ENCODE measurements at regions not wholly inside any gene's neighbourhood (a gene's known extent, or its start where the extent isn't known, plus 50 kb on each side); places are given as distances from the start of the nearest gene placed in this dataset.
"Not testable (repeated sequence)": the region's sequence is repeated elsewhere in the genome, so short reads cannot be mapped to it uniquely, and the experiment has no call there.

DNA sequence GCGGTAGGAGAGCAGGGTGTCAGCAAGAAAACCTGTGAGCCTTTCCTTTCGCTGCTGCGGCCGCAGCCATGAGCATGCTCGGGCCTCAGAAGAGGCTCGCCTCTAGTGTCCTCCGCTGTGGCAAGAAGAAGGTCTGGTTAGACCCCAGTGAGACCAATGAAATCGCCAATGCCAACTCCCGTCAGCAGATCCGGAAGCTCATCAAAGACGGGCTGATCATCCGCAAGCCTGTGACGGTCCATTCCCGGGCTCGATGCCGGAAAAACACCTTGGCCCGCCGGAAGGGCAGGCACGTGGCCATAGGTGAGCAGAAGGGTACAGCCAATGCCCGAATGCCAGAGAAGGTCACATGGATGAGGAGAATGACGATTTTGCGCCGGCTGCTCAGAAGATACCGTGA lies 57.8 kb upstream of the N4BP3 start:
- TF ChIP-seq POLR2AphosphoS5 (IDR thresholded peaks at IDR 0.05; ENCODE audit: low read depth, low read length); POLR2A (IDR thresholded peaks at IDR 0.05; ENCODE audit: low read depth, low read length); TAF1 (IDR thresholded peaks at IDR 0.05; ENCODE audit: low read depth, low read length); POU2F2 (IDR thresholded peaks at IDR 0.05; ENCODE audit: low read depth, low read length); PAX5 (IDR thresholded peaks at IDR 0.05; ENCODE audit: insufficient read depth, low read length, severe bottlenecking): not testable (repeated sequence)

Measured in GM12891 (cell line).